GM19467 (cell line): ENCODE measurements at regions not wholly inside any gene's neighbourhood (a gene's known extent, or its start where the extent isn't known, plus 50 kb on each side); places are given as distances from the start of the nearest gene placed in this dataset.

Experiments used
- ATAC-seq: cut with Tn5 transposase; IDR thresholded peaks from one replicate; pipeline ENCODE4 v1.9.1; 2021; ENCODE audit warnings: mild to moderate bottlenecking, moderate library complexity; ENCODE audit not compliant: unreplicated experiment

- ATAC-seq: no peak
Measured at GRCh38 chr5:167485061-167485774, 806.2 kb upstream of the WWC1 start.

- ATAC-seq: no peak
Measured at GRCh38 chr5:167488371-167488770, 803.1 kb upstream of the WWC1 start.

- ATAC-seq: no peak
Measured at GRCh38 chr5:167489202-167489601, 802.2 kb upstream of the WWC1 start.

- no peak for ATAC-seq
Measured at GRCh38 chr5:167503926-167504720, 787.3 kb upstream of the WWC1 start.

- ATAC-seq: no peak
Measured at GRCh38 chr5:167507463-167508233, 783.8 kb upstream of the WWC1 start.

- ATAC-seq: no peak
Measured at GRCh38 chr5:167509076-167509475, 782.4 kb upstream of the WWC1 start.

GRCh38 chr5:167511276-167511675, 780.2 kb upstream of the WWC1 start:
- no peak for ATAC-seq

- no peak for ATAC-seq
Measured at GRCh38 chr5:167512111-167512510, 779.3 kb upstream of the WWC1 start.

GRCh38 chr5:167513381-167513780, 778.1 kb upstream of the WWC1 start:
- ATAC-seq: no peak

GRCh38 chr5:167514461-167514860, 777.0 kb upstream of the WWC1 start:
- ATAC-seq: no peak

GRCh38 chr5:167525004-167525403, 766.4 kb upstream of the WWC1 start:
- ATAC-seq: no peak

GRCh38 chr5:167528651-167529050, 762.8 kb upstream of the WWC1 start:
- no peak for ATAC-seq

GRCh38 chr5:167530548-167530947, 760.9 kb upstream of the WWC1 start:
- no peak for ATAC-seq

- ATAC-seq: no peak
Measured at GRCh38 chr5:167533814-167534795, 757.3 kb upstream of the WWC1 start.

GRCh38 chr5:167539747-167540146, 751.7 kb upstream of the WWC1 start:
- no peak for ATAC-seq

- ATAC-seq: no peak
Measured at GRCh38 chr5:167546270-167546669, 745.2 kb upstream of the WWC1 start.

- ATAC-seq: no peak
Measured at GRCh38 chr5:167552356-167552755, 739.1 kb upstream of the WWC1 start.

- ATAC-seq: no peak
Measured at GRCh38 chr5:167553511-167553910, 737.9 kb upstream of the WWC1 start.

GRCh38 chr5:167554564-167555290, 736.7 kb upstream of the WWC1 start:
- ATAC-seq: no peak
